ENCODE measurements at regions not wholly inside any gene's neighbourhood (a gene's known extent, or its start where the extent isn't known, plus 50 kb on each side); places are given as distances from the start of the nearest gene placed in this dataset.

GRCh38 chr6:170176898-170177771, 113.7 kb downstream of the DLL1 start:
- TF ChIP-seq, protein P1, sequence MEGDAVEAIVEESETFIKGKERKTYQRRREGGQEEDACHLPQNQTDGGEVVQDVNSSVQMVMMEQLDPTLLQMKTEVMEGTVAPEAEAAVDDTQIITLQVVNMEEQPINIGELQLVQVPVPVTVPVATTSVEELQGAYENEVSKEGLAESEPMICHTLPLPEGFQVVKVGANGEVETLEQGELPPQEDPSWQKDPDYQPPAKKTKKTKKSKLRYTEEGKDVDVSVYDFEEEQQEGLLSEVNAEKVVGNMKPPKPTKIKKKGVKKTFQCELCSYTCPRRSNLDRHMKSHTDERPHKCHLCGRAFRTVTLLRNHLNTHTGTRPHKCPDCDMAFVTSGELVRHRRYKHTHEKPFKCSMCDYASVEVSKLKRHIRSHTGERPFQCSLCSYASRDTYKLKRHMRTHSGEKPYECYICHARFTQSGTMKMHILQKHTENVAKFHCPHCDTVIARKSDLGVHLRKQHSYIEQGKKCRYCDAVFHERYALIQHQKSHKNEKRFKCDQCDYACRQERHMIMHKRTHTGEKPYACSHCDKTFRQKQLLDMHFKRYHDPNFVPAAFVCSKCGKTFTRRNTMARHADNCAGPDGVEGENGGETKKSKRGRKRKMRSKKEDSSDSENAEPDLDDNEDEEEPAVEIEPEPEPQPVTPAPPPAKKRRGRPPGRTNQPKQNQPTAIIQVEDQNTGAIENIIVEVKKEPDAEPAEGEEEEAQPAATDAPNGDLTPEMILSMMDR (conservative IDR thresholded peaks at IDR 0.05) = no peak
- Mint-ChIP-seq H3K27ac (peak overlapping the region; percentile 62), H3K27me3 (peaks cover 14% of the 10 kb centered on the region), H3K9me3 (no peaks in the 10 kb centered on the region), H3K4me3 (no peak overlapping the region), H3K4me1 (ENCODE audit: unreplicated experiment) (peaks cover 11% of the 10 kb centered on the region), H3K36me3 (no peaks in the 10 kb centered on the region)
- DNase-seq (ENCODE audit: extremely low spot score, unreplicated experiment) = peak; percentile 68

GRCh38 chr6:170176136-170176897, 114.6 kb downstream of the DLL1 start:
- Mint-ChIP-seq H3K4me1 (ENCODE audit: unreplicated experiment) (peaks cover 11% of the 10 kb centered on the region), H3K27ac (no peak overlapping the region), H3K4me3 (no peak overlapping the region), H3K27me3 (peaks cover 10% of the 10 kb centered on the region), H3K9me3 (no peaks in the 10 kb centered on the region), H3K36me3 (no peaks in the 10 kb centered on the region)
- TF ChIP-seq, protein P1 (conservative IDR thresholded peaks at IDR 0.05) = no peak
- DNase-seq (ENCODE audit: extremely low spot score, unreplicated experiment) = peak; percentile 68

DNA sequence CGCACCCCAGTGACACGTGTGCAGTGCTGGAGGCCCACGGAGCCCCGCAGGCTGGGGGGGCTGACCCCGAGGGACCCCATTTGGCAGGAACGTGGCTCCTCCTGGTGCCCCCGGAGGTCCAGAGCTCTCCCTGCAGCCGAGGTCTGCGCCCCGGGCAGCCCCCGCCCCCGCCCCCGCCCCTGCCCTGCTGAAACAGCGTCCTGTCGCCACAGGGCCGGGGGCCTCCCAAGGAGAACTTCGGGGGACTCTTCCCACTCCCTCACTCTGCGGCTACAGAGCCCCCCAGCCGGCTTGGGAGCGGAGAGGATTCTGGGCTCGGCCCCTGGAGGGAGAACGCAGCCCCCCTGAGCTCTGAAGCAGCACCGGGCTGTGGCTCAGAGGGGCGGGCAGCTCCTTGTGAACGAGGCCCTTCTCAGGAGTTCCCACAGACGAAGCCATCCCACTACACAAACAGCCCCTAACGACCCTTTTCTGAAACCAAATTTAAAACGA, 115.2 kb downstream of the DLL1 start:
- no peaks in the 10 kb centered on the region for H3K9me3 Mint-ChIP-seq
- peak; percentile 56 for DNase-seq (ENCODE audit: extremely low spot score, unreplicated experiment)
- peaks cover 10% of the 10 kb centered on the region for H3K27me3 Mint-ChIP-seq
- TF ChIP-seq, protein P1 (conservative IDR thresholded peaks at IDR 0.05) = no peak
- H3K36me3 Mint-ChIP-seq = no peaks in the 10 kb centered on the region
- peaks cover 11% of the 10 kb centered on the region for H3K4me1 Mint-ChIP-seq (ENCODE audit: unreplicated experiment)
- no peak overlapping the region for H3K4me3 Mint-ChIP-seq
- H3K27ac Mint-ChIP-seq = no peak overlapping the region

GRCh38 chr6:170174771-170175643, 115.9 kb downstream of the DLL1 start:
- Mint-ChIP-seq H3K9me3 (no peaks in the 10 kb centered on the region), H3K27me3 (peaks cover 10% of the 10 kb centered on the region), H3K4me1 (ENCODE audit: unreplicated experiment) (peaks cover 11% of the 10 kb centered on the region), H3K36me3 (no peaks in the 10 kb centered on the region), H3K27ac (no peak overlapping the region), H3K4me3 (no peak overlapping the region)
- TF ChIP-seq, protein P1 (conservative IDR thresholded peaks at IDR 0.05) = no peak
- peak; percentile 66 for DNase-seq (ENCODE audit: extremely low spot score, unreplicated experiment)

- no peak overlapping the region for H3K4me3 Mint-ChIP-seq
- DNase-seq (ENCODE audit: extremely low spot score, unreplicated experiment) = peak; percentile 63
- TF ChIP-seq, protein P1 (conservative IDR thresholded peaks at IDR 0.05) = no peak
- H3K9me3 Mint-ChIP-seq = no peaks in the 10 kb centered on the region
- H3K27ac Mint-ChIP-seq = no peak overlapping the region
- no peaks in the 10 kb centered on the region for H3K36me3 Mint-ChIP-seq
- H3K27me3 Mint-ChIP-seq = peaks cover 9% of the 10 kb centered on the region
- H3K4me1 Mint-ChIP-seq (ENCODE audit: unreplicated experiment) = peaks cover 10% of the 10 kb centered on the region
These were observed 116.6 kb downstream of the DLL1 start for GRCh38 chr6:170174124-170174770.

Data from type B pancreatic cell (in vitro differentiated cells).